NCI-H2227 (cell line): ENCODE measurements at regions not wholly inside any gene's neighbourhood (a gene's known extent, or its start where the extent isn't known, plus 50 kb on each side); places are given as distances from the start of the nearest gene placed in this dataset.

Experiments used
- DNase-seq: peaks from one replicate; lab custom pipeline; 2025; ENCODE audit not compliant: unreplicated experiment; lab: John Stamatoyannopoulos, UW

DNA sequence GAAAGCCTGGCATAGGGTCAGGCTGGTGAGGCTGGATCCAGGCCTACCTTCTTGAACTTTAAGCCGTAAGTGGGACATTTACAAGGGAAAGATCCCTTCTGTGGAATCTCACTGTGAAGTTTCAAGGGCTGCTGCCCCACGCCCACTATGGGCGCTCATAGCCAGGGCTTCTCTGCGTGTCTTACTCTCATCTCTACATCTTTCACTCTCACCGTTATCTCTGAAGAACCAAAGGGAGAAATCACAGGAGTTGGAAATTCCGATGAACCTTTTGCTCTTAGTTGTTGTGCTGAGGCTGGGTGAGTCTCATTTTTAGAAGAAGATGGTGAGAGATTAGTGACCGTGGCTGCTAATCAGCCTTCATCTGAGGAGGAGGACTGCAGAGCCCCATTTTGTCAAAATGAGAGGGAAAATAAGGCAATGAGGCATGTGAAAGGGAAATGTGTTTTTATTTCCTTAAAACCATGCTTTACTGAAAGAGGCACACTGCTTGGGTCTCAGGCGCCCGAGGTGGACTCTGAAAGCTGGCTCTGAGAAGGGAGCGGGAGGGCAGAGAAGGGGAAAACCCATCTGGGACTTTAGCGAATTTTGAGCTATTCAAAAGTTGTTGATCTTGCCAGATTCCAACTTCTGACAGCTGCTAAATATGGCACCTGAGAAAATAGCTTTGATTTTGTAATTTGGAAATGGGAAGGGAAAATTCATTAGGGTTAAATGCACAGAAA, 301.5 kb downstream of the CLIC5 start:
- DNase-seq = no peak
